GM23338 (cell line): ENCODE measurements at regions not wholly inside any gene's neighbourhood (a gene's known extent, or its start where the extent isn't known, plus 50 kb on each side); places are given as distances from the start of the nearest gene placed in this dataset.
A peak's percentile ranks its signal among the peaks of the same experiment; 100 is the strongest.

Experiments
- ATAC-seq: fragments of 200-7000 bp; cut with Tn5 transposase; 3 replicates; pipeline ENCODE4 v1.9.1; 2020
- DNase-seq: peaks from one replicate; pipeline ENCODE4 v3.0.0-alpha.2; 2015; ENCODE audit warnings: low spot score
- H2AFZ ChIP-seq: fragments of 200-600 bp; sonication (generic); 2 replicates; pipeline ENCODE4 v1.8.0; 2016; ENCODE audit warnings: antibody characterized with exemption, mild to moderate bottlenecking, moderate library complexity
- H3F3A ChIP-seq: fragments of 200-600 bp; sonication (generic); replicated peaks from 2 replicates; pipeline ENCODE4 v1.8.0; 2017; ENCODE audit warnings: antibody characterized with exemption, mixed run types, low read depth
- H3K27ac ChIP-seq: fragments of 200-600 bp; sonication (generic); 2 replicates; pipeline ENCODE4 v1.6.1; 2016; ENCODE audit warnings: low read depth
- H3K27me3 ChIP-seq: fragments of 200-600 bp; sonication (generic); 2 replicates; pipeline ENCODE4 v1.8.0; 2016; ENCODE audit warnings: mild to moderate bottlenecking, mixed run types, moderate library complexity; ENCODE audit not compliant: insufficient read depth
- H3K36me3 ChIP-seq: fragments of 200-600 bp; sonication (generic); 2 replicates; pipeline ENCODE4 v1.8.0; 2016; ENCODE audit warnings: mild to moderate bottlenecking; ENCODE audit not compliant: insufficient read depth
- H3K4me1 ChIP-seq: fragments of 200-600 bp; sonication (generic); 2 replicates; pipeline ENCODE4 v1.8.0; 2016; ENCODE audit warnings: mild to moderate bottlenecking, moderate library complexity; ENCODE audit not compliant: insufficient read depth
- H3K4me2 ChIP-seq: fragments of 200-600 bp; sonication (generic); 2 replicates; pipeline ENCODE4 v1.7.1; 2017; ENCODE audit warnings: mixed run types
- H3K4me3 ChIP-seq: fragments of 200-600 bp; sonication (generic); 2 replicates; pipeline ENCODE4 v1.6.1; 2016; ENCODE audit warnings: mixed run types
- H3K79me2 ChIP-seq: fragments of 200-600 bp; sonication (generic); replicated peaks from 2 replicates; pipeline ENCODE4 v1.8.0; 2017; ENCODE audit warnings: mild to moderate bottlenecking; ENCODE audit not compliant: insufficient read depth
- H3K9me2 ChIP-seq: fragments of 200-600 bp; sonication (generic); 2 replicates; pipeline ENCODE4 v1.8.0; 2017; ENCODE audit not compliant: insufficient read depth
- H4K20me1 ChIP-seq: fragments of 200-600 bp; sonication (generic); replicated peaks from 2 replicates; pipeline ENCODE4 v1.8.0; 2017; ENCODE audit warnings: mild to moderate bottlenecking; ENCODE audit not compliant: insufficient read depth
- H3K27ac Mint-ChIP-seq: 2 replicates; pipeline ENCODE4 v1.8.0; 2020; ENCODE audit warnings: inconsistent platforms, mild to moderate bottlenecking, moderate library complexity, mixed read lengths
- H3K27me3 Mint-ChIP-seq: 3 replicates; pipeline ENCODE4 v1.8.0; 2022; ENCODE audit warnings: low read depth, mild to moderate bottlenecking, moderate library complexity, mixed read lengths, inconsistent platforms; ENCODE audit not compliant: insufficient read depth, poor library complexity
- H3K36me3 Mint-ChIP-seq: 3 replicates; pipeline ENCODE4 v1.8.0; 2021; ENCODE audit warnings: low read depth, mild to moderate bottlenecking, inconsistent platforms, moderate library complexity, mixed read lengths
- H3K4me1 Mint-ChIP-seq: 3 replicates; pipeline ENCODE4 v1.8.0; 2020; ENCODE audit warnings: mild to moderate bottlenecking, inconsistent platforms, mixed read lengths
- H3K4me3 Mint-ChIP-seq: 3 replicates; pipeline ENCODE4 v1.8.0; 2021; ENCODE audit warnings: moderate library complexity, mild to moderate bottlenecking, inconsistent platforms, mixed read lengths
- H3K9me3 Mint-ChIP-seq: 3 replicates; pipeline ENCODE4 v1.8.0; 2020; ENCODE audit warnings: moderate library complexity, mild to moderate bottlenecking, inconsistent platforms, mixed read lengths
- CTCF ChIP-seq, 2 experiments: fragments of 200-600 bp in 1 of 2; sonication (generic) in 1 of 2; conservative IDR thresholded peaks; 2 replicates each; pipeline versions ENCODE4 v1.5.1 to v1.6.1; 2016 to 2017; ENCODE audit warnings: antibody characterized with exemption in 2 of 2, low read depth in 2 of 2, mild to moderate bottlenecking in 2 of 2, moderate library complexity in 1 of 2
- EZH2 ChIP-seq: fragments of 200-600 bp; sonication (generic); IDR thresholded peaks from one replicate; pipeline ENCODE4 v1.8.0; 2017; ENCODE audit warnings: antibody characterized with exemption, mild to moderate bottlenecking, low read depth; ENCODE audit not compliant: unreplicated experiment
- EZH2phosphoT487 ChIP-seq: fragments of 200-600 bp; sonication (generic); IDR thresholded peaks from one replicate; pipeline ENCODE4 v1.8.1; 2018; ENCODE audit warnings: antibody characterized with exemption; ENCODE audit not compliant: unreplicated experiment
- STAT1 ChIP-seq: IDR thresholded peaks from one replicate; pipeline ENCODE4 v1.6.1; 2016; ENCODE audit warnings: antibody characterized with exemption; ENCODE audit not compliant: unreplicated experiment
- ZNF331 ChIP-seq: fragments of 250-450 bp; sonication (Bioruptor Pico); IDR thresholded peaks from 2 replicates; pipeline ENCODE4 v1.5.0; 2020; ENCODE audit warnings: low read depth, mild to moderate bottlenecking, moderate library complexity
- ZNF462 ChIP-seq: fragments of 250-450 bp; sonication (Bioruptor Pico); IDR thresholded peaks from 2 replicates; pipeline ENCODE4 v1.5.0; 2020; ENCODE audit warnings: mild to moderate bottlenecking, moderate library complexity

GRCh38 chr17:69723741-69724140 lies 309.2 kb downstream of the MAP2K6 start:
- peaks cover 4% of the 10 kb centered on the region; the same call in 1 of the 3 replicates for H3K4me1 Mint-ChIP-seq
- no peaks in the 10 kb centered on the region for H3K27me3 ChIP-seq
- no peak overlapping the region for H3K27ac ChIP-seq
- DNase-seq = no peak
- H3K9me3 Mint-ChIP-seq = no peaks in the 10 kb centered on the region
- H3K36me3 Mint-ChIP-seq = no peaks in the 10 kb centered on the region
- H4K20me1 ChIP-seq = no peaks in the 10 kb centered on the region
- H3F3A ChIP-seq = no peaks in the 10 kb centered on the region
- H3K36me3 ChIP-seq = no peaks in the 10 kb centered on the region
- no peaks in the 10 kb centered on the region for H3K9me2 ChIP-seq
- peak; percentile 80 for ATAC-seq
- no peak overlapping the region for H2AFZ ChIP-seq
- peaks cover 1% of the 10 kb centered on the region for H3K27me3 Mint-ChIP-seq
- H3K4me3 Mint-ChIP-seq = no peak overlapping the region
- H3K4me1 ChIP-seq = no peaks in the 10 kb centered on the region
- TF ChIP-seq EZH2phosphoT487 = no peak
- TF ChIP-seq EZH2 = no peak
- TF ChIP-seq CTCF (conservative IDR thresholded peaks at IDR 0.05; ENCODE audit: low read depth in 2 of 2) = peak; percentile 25 to 55; a peak in 2 of 4 replicates
- no peak for TF ChIP-seq STAT1
- no peak overlapping the region for H3K4me2 ChIP-seq
- H3K79me2 ChIP-seq = no peaks in the 10 kb centered on the region
- no peak overlapping the region for H3K4me3 ChIP-seq
- H3K27ac Mint-ChIP-seq = no peak overlapping the region

- Histone ChIP-seq H3F3A (no peaks in the 10 kb centered on the region), H3K27me3 (no peaks in the 10 kb centered on the region), H2AFZ (no peak overlapping the region), H3K79me2 (no peaks in the 10 kb centered on the region), H3K4me3 (no peak overlapping the region), H4K20me1 (no peaks in the 10 kb centered on the region), H3K27ac (no peak overlapping the region), H3K9me2 (no peaks in the 10 kb centered on the region), H3K4me1 (no peaks in the 10 kb centered on the region), H3K4me2 (no peak overlapping the region), H3K36me3 (no peaks in the 10 kb centered on the region)
- H3K9me3 Mint-ChIP-seq = no peaks in the 10 kb centered on the region
- H3K36me3 Mint-ChIP-seq = no peaks in the 10 kb centered on the region
- H3K4me1 Mint-ChIP-seq = peaks cover 4% of the 10 kb centered on the region; the same call in 1 of the 3 replicates
- DNase-seq = no peak
- peaks cover 1% of the 10 kb centered on the region for H3K27me3 Mint-ChIP-seq
- H3K4me3 Mint-ChIP-seq = no peak overlapping the region
- TF ChIP-seq ZNF462 (CRISPR knock-in tag) = no peak
- no peak for TF ChIP-seq ZNF331 (CRISPR knock-in tag)
- no peak overlapping the region for H3K27ac Mint-ChIP-seq
- ATAC-seq = no peak
These were observed 309.7 kb downstream of the MAP2K6 start for GRCh38 chr17:69724238-69724637.
